NOMO-1 treated with dmso at 0.1 percent for 144 hours (cell line): ENCODE measurements at regions not wholly inside any gene's neighbourhood (a gene's known extent, or its start where the extent isn't known, plus 50 kb on each side); places are given as distances from the start of the nearest gene placed in this dataset.

ENCODE experiments used
- DNase-seq: peaks from one replicate; lab custom pipeline; 2025; ENCODE audit not compliant: unreplicated experiment; lab: John Stamatoyannopoulos, UW

DNA sequence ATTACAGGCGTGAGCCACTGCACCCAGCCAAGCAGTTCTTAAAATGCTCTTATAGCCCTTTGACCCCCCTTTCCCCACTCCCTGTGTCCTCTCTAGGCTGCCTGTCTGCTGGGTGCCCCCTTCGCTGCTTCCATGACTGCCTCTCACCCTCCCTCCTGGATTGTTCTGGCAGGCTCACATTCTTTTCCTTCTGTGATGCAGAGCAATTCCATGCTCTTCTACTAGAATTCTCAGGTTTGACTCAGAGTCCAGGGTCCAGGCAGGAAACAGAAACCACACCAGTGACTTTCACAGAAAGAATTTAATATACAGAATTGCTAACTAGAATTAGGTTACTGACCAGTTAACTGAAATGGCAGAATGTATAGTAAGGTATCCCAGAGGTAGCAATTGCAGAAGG lies 244.8 kb downstream of the BAMBI start:
- no peak for DNase-seq

DNA sequence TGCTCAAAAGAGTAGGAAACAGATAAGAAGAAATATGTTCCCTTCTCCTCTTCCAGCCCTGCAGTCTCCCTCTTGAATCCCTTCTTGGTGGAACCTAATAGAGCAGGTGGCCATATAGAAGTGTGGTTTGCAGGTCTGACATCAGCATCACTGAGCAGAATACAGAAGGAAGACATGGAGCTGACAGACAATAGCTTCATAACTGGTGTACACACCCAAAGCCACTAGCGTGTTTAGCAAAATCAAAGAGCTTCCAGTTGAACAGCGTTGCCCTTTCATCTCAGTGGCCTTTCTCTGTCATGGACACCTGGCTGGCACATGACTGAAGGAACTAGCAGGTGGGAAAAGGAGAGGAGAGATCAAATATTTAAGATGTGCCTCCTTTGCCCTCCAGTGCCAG lies 245.5 kb downstream of the BAMBI start:
- DNase-seq, result no peak

DNA sequence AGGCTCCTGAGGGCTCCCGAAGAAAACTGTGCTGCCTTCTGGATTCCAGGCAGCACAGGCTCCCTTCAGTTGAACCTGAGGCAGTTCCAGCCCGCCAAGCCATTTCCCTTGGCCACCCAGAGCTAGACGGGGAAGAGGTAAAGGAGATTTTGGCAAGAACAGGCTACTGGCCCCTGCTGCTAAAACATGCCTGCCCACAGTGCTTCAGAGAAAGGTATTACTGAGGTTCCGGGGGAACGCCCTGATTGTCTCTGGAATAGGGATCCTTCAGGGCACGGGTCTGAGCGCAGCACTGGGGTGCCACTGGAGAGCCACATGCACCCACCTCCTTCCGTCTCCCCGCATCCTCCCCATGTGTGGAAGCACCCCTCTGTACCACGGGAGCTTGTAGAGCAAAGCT lies 247.4 kb downstream of the BAMBI start:
- no peak for DNase-seq

DNA sequence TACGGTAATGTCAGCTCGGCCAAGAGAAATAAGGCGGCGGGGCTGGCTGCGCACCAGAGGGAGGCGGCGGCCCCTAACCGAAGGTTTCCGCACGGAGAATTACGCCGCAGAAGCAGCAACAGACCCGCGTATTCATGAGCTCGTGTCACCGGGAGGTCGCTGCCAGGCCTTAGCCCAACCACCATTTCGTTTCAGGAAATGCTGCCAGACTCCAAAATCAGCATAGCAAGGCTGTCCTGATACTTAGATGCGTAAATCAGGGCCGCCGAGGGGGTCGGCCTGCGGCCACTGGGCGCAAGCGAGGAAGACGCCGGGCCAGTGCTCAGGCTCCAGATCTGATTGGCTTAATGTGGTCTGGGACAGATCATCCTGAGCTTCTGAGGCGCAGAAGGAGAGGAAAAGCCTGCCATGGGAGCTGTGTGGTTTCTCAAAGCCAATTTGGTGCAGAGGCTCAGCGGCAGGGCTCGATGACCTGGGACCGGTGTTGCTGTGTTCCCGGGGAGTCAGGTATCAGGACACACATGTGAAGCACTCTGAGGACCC lies 247.9 kb downstream of the BAMBI start:
- no peak for DNase-seq

DNA sequence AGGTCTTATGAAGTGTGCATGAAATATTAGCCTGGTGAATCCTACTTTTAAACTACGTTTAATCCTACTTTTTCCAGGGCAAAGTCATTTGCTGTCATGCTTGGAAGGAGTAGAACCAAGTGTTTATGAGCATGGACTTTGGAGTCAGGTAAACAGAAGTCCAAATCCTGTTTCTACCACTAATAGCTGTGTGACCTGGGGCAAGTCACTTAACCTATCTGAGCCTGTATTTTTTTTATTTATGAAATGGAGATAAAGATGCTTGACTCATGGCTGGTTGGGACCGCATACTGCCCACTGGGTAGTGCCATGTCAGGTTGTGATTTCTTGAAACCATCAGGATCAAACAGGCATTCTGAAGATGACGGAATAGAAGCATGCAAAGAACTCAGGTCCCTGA lies 249.6 kb downstream of the BAMBI start:
- no peak for DNase-seq

DNA sequence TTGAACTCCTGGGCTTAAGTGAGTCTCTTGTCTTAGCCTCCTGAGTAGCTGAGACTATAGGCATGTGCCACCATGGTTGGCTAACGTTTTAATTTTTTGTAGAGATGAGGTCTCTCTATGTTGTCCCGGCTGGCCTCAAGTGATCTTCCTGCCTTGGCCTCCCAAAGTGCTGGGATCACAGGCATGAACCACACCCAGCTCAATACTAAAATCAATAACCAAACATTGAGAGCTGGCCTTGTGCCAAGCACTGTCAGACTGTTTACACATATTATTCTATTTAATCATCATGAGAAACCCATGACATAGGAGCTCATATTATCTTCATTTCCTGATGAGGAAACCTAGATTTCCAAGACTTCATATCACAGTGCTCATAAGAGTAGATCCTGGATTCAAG lies 251.2 kb downstream of the BAMBI start:
- no peak for DNase-seq

DNA sequence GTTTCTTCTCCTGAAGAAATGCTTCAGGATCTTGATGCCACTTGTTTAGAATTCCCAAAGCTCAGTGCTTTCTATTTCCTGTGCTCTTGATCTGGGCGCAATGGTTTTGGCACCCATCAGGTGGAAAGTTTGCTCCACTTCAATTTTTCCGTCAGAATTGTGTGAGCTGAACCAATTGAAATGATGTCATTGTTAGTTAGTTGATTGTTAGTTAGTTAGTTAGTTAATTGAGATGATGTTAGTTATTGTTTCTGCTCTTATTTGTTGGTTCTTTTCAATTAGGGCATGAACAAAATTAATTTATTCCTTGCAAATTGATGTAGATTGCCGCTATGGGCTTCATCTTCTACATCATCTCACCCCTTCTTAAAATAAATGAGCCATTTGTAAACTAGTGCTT lies 252.6 kb downstream of the BAMBI start:
- DNase-seq, result no peak

DNA sequence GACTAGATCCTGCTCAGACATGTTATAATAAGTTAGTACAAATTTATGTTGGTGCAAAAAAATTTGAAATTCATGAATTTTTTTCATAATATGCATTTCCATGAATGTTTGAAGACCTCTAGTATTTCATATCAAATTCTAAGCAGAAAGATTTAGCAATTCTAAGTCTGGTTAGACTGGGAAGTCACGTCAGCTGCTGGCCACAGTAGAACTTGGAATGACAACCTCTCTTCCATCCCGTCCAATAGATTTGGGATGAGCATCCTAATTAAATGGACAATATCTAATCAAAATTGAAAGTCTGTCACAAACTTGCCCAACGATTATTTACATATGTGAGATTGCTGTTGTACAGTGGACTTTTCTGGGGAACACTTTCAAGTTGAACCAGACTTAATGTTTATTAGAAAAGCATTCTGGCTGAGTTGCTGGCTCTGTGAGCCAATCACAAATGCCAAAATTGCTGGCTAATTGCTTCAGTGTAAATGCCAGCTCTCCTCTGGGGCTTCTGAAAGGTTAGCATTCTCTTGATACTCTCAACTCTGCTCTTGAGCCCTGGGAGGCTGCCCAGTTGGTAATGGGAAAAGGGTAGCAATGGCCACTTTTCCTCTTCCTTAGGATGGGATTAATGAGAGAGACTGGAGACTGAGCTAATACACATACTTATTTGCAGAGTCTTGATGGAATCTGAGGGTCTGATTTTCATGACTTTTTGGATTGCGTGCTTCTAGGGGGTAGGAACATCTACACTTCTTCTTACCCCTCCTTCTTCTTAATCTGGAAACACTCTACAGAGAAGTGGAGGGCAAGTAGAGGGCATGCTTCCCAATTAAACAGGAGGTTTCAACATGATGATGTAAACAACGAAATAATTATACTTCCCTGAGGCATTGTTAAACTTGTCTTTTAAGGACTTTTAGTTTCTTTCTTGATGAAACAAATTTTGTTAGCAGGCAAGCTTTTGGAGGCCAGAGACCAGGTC lies 253.5 kb downstream of the BAMBI start:
- no peak for DNase-seq

DNA sequence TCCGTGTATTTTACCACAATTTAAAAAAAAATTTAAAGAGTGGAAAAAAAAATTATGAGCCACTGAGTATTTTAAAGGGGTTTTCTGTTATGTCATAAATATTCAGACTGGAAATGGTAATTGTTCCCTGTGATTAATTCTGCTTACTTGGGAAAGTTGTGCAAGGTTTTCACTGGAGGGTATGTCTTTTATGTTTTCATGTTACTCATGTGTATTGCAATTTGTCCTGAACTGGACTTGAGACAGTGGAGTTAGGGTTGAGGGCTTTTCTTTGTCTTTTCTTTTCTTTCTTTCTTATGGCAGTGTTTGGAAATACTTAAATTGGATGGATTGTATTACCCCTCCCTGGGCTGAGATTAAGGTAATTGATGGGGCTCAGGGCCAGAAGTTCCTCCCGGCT lies 257.7 kb downstream of the BAMBI start:
- no peak for DNase-seq

DNA sequence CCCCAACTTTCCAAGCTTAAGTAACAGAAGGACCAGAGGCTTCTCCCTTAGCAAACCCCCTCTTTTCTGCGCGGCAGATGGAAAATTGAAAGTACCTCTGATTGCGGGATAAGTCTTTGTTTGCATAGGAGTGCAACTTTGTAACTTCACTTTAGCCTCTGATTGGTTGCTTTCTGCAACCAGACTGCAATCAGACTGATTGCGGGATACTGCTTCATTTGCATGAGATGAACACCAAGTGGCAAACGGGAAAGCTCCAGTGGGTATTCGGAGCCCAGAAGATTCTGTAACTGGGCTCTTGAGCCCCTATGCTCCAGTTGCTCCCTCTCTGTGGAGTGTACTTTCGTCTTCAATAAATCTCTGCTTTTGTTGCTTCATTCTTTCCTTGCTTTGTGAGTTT lies 260.6 kb downstream of the BAMBI start:
- DNase-seq, result no peak

DNA sequence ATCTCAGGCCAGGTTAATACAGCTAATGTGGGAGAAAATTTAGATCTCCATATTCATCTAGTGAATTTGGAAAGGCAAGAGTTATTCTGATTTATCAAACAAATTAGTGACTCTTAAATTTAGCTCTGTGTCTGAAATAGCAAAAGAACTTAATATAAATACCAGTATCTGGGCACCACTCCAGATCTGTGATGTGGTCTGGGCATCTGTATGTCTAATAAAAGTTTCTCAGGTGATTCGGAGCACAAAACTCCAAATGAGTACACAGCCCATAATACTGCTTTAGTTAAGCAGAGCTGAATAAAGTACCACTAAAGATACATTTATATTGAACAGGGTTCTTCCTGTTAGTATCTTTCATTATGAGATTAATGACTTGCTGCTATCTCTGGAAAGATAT lies 261.4 kb downstream of the BAMBI start:
- DNase-seq, result no peak

DNA sequence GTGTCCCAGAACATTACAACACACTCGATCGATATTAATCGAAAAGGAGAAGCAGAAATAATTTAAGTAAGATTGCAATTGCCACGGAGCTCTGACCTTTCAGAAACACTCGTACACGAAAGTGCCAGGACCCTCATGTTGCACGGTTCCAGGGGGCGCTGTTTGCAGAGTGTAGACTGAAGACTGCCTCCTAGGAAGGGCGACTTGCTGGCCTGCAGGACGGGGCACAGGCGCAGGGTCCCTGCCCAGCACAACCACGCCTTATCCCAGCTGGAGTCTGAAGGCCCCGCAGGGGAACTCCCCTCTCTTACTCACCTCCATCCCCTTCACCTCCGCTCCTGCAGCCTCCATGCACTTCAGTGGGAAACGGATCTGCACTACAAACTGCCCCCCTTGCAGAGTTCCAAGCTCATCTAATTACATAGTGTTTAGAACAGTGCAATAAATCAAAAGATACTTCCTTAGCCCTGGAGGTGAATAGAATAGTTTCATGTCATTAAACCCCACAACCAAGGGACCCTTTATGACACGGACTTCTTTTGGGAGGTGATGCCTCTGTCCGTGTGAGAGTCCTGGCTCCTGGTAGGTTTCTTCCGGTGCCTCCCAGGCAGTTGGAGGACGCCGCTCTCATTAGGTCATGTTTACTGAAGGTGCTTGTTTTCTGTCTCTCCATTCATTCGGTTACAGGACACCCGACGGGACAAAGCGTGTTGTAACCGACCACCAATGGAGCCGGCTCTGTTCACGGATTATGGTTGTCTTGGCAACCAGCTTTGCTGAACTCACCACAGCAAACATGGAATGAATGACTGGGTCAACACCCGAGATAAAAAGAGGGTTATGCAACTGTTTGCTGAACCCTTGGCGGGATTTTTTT lies 262.2 kb downstream of the BAMBI start:
- DNase-seq, result no peak

DNA sequence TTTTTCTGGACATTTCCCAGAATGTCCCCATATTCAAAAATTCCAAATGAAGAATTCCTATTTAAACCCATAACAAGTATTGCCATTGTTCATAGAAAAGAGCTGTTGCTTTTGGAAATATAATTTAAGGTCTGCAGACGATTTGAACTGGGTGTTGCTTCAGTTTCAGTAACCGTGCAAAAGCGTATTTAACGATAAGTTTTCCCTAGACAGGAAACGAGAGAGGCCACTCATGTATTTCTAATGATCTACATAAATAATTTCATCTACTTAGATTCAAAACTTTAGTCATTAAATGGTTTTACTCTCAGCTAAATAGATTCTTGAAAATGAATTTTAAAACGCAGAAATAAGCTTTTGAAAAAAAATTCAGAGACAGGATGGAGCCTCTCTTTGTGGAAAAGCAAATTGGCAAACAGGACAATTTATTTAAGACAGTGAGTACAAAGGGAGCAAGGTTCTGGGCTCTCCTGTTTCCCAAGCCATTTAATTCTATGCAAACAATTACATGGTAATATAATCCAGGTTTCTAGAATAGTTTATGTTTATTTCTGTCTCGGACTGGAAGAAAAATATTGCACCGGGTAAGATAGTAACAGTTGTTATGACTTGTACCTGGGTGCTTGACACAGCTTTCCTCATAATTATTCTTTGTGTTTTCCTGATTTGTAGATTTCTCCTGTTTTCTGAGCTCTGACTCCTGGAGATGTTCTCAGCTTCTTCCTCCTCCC lies 263.0 kb downstream of the BAMBI start:
- no peak for DNase-seq

DNA sequence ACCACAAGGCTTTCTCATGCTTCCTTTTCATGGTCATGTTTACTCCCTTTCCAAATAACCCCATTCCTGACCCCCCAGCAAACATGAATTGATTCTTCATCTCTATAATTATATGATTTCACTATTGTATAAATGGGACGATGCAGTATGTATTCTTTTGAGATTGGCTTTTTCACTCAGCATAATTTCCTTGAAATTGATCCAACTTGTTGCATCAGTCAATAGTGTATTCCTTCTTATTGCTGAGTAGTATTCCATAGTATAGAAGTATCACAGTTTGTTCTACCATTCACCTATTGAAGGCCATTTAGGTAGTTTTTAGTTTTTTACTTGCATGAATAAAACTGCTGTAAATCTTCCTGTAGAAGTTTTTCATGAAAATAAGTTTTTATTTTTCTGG lies 264.7 kb downstream of the BAMBI start:
- DNase-seq, result no peak

DNA sequence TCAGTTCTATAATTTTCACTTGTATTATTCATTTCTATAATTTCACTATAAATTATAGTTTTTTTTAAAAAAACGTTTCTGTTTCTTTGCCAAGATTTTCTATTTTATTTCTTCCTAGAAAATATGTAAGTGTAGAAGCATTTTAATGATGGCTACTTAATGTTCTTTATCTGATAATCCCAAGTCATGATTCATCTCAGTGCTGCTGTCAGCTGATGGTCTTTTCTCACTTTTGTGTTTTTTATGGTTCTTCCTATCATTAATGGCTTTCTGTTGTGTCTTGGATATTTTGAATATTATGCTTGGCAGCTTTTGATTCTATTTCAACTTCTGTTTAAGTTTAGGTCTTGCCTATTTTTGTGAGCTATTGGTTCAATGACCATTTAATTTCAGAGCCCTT lies 268.6 kb downstream of the BAMBI start:
- DNase-seq, result no peak

DNA sequence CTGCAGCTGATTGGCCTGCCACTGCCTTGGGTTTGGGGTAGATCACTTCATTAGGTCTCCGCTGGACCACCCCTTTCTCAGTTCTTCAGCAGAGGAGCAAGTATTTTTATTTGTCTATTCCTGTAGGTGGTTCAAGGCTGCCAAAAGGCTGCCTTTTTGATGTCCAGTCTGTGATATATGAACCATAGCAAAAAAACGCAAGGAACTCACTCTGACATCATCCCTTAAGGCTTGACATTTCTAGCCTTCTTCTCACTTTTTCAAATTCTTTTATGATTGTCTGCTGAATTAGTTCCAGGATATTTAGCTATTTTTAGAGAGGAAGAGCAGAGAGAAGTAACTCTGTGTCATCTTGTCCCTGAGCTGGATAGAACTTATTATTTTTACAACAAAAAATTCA lies 269.2 kb downstream of the BAMBI start:
- no peak for DNase-seq

DNA sequence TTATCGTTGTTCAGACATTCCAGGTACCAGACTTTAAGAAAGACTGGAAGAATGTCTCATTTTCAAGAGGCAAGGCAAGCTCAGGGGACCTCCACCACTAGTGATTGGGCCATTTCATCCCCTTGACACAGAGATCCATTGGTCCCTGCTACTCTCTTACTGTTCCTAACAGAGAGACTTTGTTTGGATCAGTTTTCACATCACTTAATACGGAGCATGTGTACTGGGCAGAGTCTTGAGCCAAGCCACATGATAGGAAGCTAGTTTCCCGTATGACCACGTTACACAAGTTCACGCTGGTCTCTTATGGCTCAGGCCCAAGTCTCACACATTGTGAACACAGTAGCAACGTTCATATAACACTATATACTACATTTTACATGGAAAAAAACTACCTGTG lies 269.9 kb downstream of the BAMBI start:
- no peak for DNase-seq

DNA sequence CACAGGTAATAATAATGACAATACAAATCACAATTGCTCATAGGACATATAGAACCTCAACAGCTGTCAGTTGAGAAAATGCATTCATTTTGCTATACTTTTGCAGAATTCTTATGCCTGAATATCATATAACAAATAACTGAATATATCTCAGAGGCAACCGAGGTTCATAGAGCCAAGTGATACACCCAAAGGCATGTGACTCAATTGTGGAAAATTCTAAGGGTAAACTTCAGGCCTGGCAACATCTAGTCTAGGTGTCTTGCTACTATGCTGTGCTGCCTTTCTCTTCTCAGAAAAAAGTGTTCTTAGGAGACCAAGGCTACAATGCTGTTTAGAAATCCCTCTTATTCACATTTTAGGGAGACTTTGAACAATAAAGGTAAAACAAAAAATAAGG lies 270.7 kb downstream of the BAMBI start:
- DNase-seq, result no peak

DNA sequence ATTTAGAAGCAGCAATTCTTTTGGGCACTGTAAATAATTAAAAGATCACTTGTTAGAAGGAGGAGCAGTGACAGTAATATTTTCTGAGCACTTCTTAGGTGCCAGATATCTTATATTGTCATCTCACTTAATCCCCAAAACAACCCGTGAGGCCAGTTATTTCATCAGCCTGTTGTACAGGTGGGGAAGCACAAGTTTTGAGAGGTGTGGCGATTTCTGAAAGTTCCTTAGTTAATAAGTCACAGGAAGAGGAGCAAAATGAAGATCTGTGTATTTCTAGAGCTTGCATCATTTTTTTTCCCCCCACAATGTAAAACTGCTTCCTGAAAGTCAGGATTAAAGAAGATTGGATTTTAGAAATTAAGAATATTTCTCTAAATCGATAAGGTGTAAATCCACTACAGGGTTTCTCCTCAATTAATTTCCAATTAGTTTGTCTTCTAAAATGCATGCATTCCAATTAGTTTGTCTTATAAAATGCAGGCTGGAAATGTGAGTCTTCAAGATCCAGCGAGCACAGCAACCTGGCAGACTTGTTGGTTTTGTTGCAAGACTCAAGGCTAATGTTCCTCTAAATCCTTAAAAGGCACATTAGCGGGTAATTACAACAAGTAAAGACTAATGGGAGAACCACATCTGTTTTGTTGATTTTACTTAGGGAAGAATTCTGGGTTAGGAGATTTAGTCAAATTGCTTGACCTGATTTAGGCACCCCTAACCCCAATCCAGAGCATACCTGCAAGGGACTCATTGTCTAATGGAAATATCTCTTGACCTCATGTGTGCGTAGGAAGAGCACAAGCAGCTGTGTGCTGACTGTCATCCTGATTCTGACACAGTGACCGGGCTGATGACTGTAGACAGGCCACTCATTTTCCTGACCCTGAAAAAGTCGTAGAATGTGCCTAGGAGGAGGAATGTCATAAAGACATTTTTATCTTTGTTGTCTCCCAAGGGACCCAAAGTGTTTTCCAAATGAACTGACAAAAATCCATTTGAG lies 272.0 kb downstream of the BAMBI start:
- no peak for DNase-seq

DNA sequence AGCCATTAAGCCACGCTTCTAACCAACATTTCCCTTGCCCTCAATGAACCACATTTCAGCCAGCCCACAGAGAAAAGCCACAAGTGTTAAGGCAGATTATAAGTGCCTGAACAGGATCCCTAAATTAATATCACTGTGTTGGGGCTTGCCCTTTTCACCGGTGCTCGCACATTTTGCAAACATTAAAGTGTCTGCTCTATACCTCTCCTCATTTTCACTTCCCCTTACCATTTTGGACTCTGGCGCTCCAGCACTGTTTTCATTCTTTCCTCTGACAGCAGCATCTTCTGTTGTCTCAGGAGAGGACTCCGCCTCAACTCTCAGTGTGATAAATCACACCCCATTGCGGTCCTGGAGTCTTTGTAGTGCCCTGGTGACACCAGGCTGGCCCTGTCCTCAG lies 274.2 kb downstream of the BAMBI start:
- peak; percentile 81 for DNase-seq
